Parathyroid adenoma (tissue), 2 donors: ENCODE measurements at regions not wholly inside any gene's neighbourhood (a gene's known extent, or its start where the extent isn't known, plus 50 kb on each side); places are given as distances from the start of the nearest gene placed in this dataset.

Experiments
- H2AFZ ChIP-seq: fragments of 300-600 bp; sonication (generic); one replicate; pipeline ENCODE4 v1.7.0; 2017; ENCODE audit warnings: antibody characterized with exemption, mild to moderate bottlenecking
- H3K27ac ChIP-seq: fragments of 300-600 bp; sonication (generic); one replicate; pipeline ENCODE4 v1.7.0; 2017
- H3K27me3 ChIP-seq: fragments of 300-600 bp; sonication (generic); one replicate; pipeline ENCODE4 v1.7.0; 2017; ENCODE audit warnings: low read length; ENCODE audit not compliant: control insufficient read depth, insufficient read depth
- H3K36me3 ChIP-seq: fragments of 300-600 bp; sonication (generic); one replicate; pipeline ENCODE4 v1.7.0; 2017; ENCODE audit warnings: low read length; ENCODE audit not compliant: control insufficient read depth, insufficient read depth
- H3K4me1 ChIP-seq: fragments of 300-600 bp; sonication (generic); one replicate; pipeline ENCODE4 v1.7.0; 2017; ENCODE audit warnings: control low read depth
- H3K4me2 ChIP-seq: fragments of 300-600 bp; sonication (generic); one replicate; pipeline ENCODE4 v1.7.0; 2017; ENCODE audit warnings: low read length
- H3K4me3 ChIP-seq: fragments of 300-600 bp; sonication (generic); one replicate; pipeline ENCODE4 v1.7.0; 2017; ENCODE audit warnings: low read depth, low read length
- H3K79me2 ChIP-seq: fragments of 300-600 bp; sonication (generic); one replicate; pipeline ENCODE4 v1.7.0; 2017; ENCODE audit warnings: control low read depth
- H3K9ac ChIP-seq: fragments of 300-600 bp; sonication (generic); one replicate; pipeline ENCODE4 v1.7.0; 2017; ENCODE audit warnings: mild to moderate bottlenecking
- H3K9me3 ChIP-seq: fragments of 300-600 bp; sonication (generic); one replicate; pipeline ENCODE4 v1.7.0; 2017; ENCODE audit warnings: low read length; ENCODE audit not compliant: control insufficient read depth
- CTCF ChIP-seq: fragments of 300-600 bp; sonication (generic); IDR thresholded peaks from one replicate; pipeline ENCODE4 v1.7.0; 2017; ENCODE audit warnings: antibody characterized with exemption, mild to moderate bottlenecking
- donor health status: primary hyperparathyroidism.

- H2AFZ ChIP-seq = no peak overlapping the region
- H3K4me2 ChIP-seq = no peak overlapping the region
- H3K27ac ChIP-seq = no peak overlapping the region
- H3K27me3 ChIP-seq = no peaks in the 10 kb centered on the region
- no peaks in the 10 kb centered on the region for H3K36me3 ChIP-seq
- H3K9ac ChIP-seq = no peak overlapping the region
- H3K4me1 ChIP-seq = no peaks in the 10 kb centered on the region
- H3K4me3 ChIP-seq = no peak overlapping the region
- no peaks in the 10 kb centered on the region for H3K79me2 ChIP-seq
- TF ChIP-seq CTCF = no peak
- no peaks in the 10 kb centered on the region for H3K9me3 ChIP-seq
Observed at GRCh38 chr20:7226156-7226555, 458.7 kb downstream of the BMP2 start.

- no peaks in the 10 kb centered on the region for H3K79me2 ChIP-seq
- no peak overlapping the region for H3K4me2 ChIP-seq
- no peaks in the 10 kb centered on the region for H3K36me3 ChIP-seq
- H3K27me3 ChIP-seq = no peaks in the 10 kb centered on the region
- H3K4me1 ChIP-seq = no peaks in the 10 kb centered on the region
- no peak overlapping the region for H3K4me3 ChIP-seq
- TF ChIP-seq CTCF = no peak
- no peaks in the 10 kb centered on the region for H3K9me3 ChIP-seq
- H2AFZ ChIP-seq = no peak overlapping the region
- no peak overlapping the region for H3K27ac ChIP-seq
- no peak overlapping the region for H3K9ac ChIP-seq
Observed at GRCh38 chr20:7231303-7231702, 463.8 kb downstream of the BMP2 start.

GRCh38 chr20:7232796-7233195, 465.3 kb downstream of the BMP2 start:
- Histone ChIP-seq H2AFZ (no peak overlapping the region), H3K27ac (no peak overlapping the region), H3K9ac (no peak overlapping the region), H3K4me3 (no peak overlapping the region), H3K36me3 (no peaks in the 10 kb centered on the region), H3K9me3 (no peaks in the 10 kb centered on the region), H3K4me2 (no peak overlapping the region), H3K79me2 (no peaks in the 10 kb centered on the region), H3K27me3 (no peaks in the 10 kb centered on the region), H3K4me1 (no peaks in the 10 kb centered on the region)
- no peak for TF ChIP-seq CTCF

GRCh38 chr20:7237251-7237650, 469.8 kb downstream of the BMP2 start:
- TF ChIP-seq CTCF = no peak
- no peak overlapping the region for H3K9ac ChIP-seq
- H3K9me3 ChIP-seq = no peaks in the 10 kb centered on the region

GRCh38 chr20:7240490-7240889, 473.0 kb downstream of the BMP2 start:
- no peak overlapping the region for H3K9ac ChIP-seq
- H3K4me3 ChIP-seq = no peak overlapping the region
- no peaks in the 10 kb centered on the region for H3K36me3 ChIP-seq
- H2AFZ ChIP-seq = no peak overlapping the region
- no peaks in the 10 kb centered on the region for H3K9me3 ChIP-seq
- TF ChIP-seq CTCF = no peak
- H3K79me2 ChIP-seq = no peaks in the 10 kb centered on the region
- no peaks in the 10 kb centered on the region for H3K4me1 ChIP-seq
- no peaks in the 10 kb centered on the region for H3K27me3 ChIP-seq
- H3K27ac ChIP-seq = no peak overlapping the region
- H3K4me2 ChIP-seq = no peak overlapping the region

More at GRCh38 chr20:7237251-7237650, 469.8 kb downstream of the BMP2 start:
- H3K27me3 ChIP-seq = no peaks in the 10 kb centered on the region
- no peak overlapping the region for H3K27ac ChIP-seq
- no peak overlapping the region for H3K4me3 ChIP-seq
- no peak overlapping the region for H2AFZ ChIP-seq
- no peaks in the 10 kb centered on the region for H3K79me2 ChIP-seq
- no peaks in the 10 kb centered on the region for H3K36me3 ChIP-seq
- no peaks in the 10 kb centered on the region for H3K4me1 ChIP-seq
- no peak overlapping the region for H3K4me2 ChIP-seq
